SK-N-MC (cell line): ENCODE measurements at regions not wholly inside any gene's neighbourhood (a gene's known extent, or its start where the extent isn't known, plus 50 kb on each side); places are given as distances from the start of the nearest gene placed in this dataset.

ENCODE experiments used
- EZH2 ChIP-seq: fragments of 200-600 bp; sonication (generic); IDR thresholded peaks from one replicate; pipeline ENCODE4 v1.6.1; 2017; ENCODE audit warnings: antibody characterized with exemption
- FOXP2 ChIP-seq: optimal IDR thresholded peaks from 2 replicates; pipeline ENCODE3; 2011; ENCODE audit warnings: mild to moderate bottlenecking, moderate library complexity; ENCODE audit not compliant: insufficient read depth; ENCODE audit errors: extremely low read length, control extremely low read depth
- POLR2AphosphoS5 ChIP-seq: IDR thresholded peaks from 2 replicates; pipeline ENCODE4 v1.6.1; 2012; ENCODE audit warnings: mild to moderate bottlenecking, low read depth, low read length, borderline replicate concordance

- TF ChIP-seq POLR2AphosphoS5 = no peak
- TF ChIP-seq EZH2 = no peak
- TF ChIP-seq FOXP2 = no peak
Measured at GRCh38 chr2:240288087-240288521, 147.4 kb upstream of the GPC1 start.
